NCI-H82 treated with DMSO at 0.1 percent for 48 hours (cell line): ENCODE measurements at regions not wholly inside any gene's neighbourhood (a gene's known extent, or its start where the extent isn't known, plus 50 kb on each side); places are given as distances from the start of the nearest gene placed in this dataset.

Experiments used
- DNase-seq: peaks from one replicate; lab custom pipeline; 2025; ENCODE audit not compliant: unreplicated experiment; lab: John Stamatoyannopoulos, UW

- DNase-seq, result no peak
These were observed 304.9 kb upstream of the DUSP10 start for GRCh38 chr1:222046684-222047263.

GRCh38 chr1:222045786-222046185, 303.9 kb upstream of the DUSP10 start:
- no peak for DNase-seq

- no peak for DNase-seq
These were observed 303.3 kb upstream of the DUSP10 start for GRCh38 chr1:222045236-222045635.

GRCh38 chr1:222043444-222044292, 301.8 kb upstream of the DUSP10 start:
- no peak for DNase-seq

- DNase-seq, result no peak
These were observed 300.2 kb upstream of the DUSP10 start for GRCh38 chr1:222042120-222042519.

GRCh38 chr1:222040955-222041354, 299.1 kb upstream of the DUSP10 start:
- no peak for DNase-seq

- no peak for DNase-seq
These were observed 298.4 kb upstream of the DUSP10 start for GRCh38 chr1:222040121-222040805.

- no peak for DNase-seq
These were observed 297.1 kb upstream of the DUSP10 start for GRCh38 chr1:222038971-222039370.

GRCh38 chr1:222037720-222038119, 295.8 kb upstream of the DUSP10 start:
- DNase-seq, result no peak

- DNase-seq, result no peak
These were observed 292.9 kb upstream of the DUSP10 start for GRCh38 chr1:222034790-222035189.

- DNase-seq, result no peak
These were observed 291.6 kb upstream of the DUSP10 start for GRCh38 chr1:222033450-222033849.

- no peak for DNase-seq
These were observed 289.4 kb upstream of the DUSP10 start for GRCh38 chr1:222031318-222031717.

GRCh38 chr1:222028676-222029075, 286.8 kb upstream of the DUSP10 start:
- DNase-seq, result no peak

GRCh38 chr1:222028116-222028515, 286.2 kb upstream of the DUSP10 start:
- no peak for DNase-seq

GRCh38 chr1:222026280-222026679, 284.4 kb upstream of the DUSP10 start:
- DNase-seq, result no peak

- DNase-seq, result no peak
These were observed 281.1 kb upstream of the DUSP10 start for GRCh38 chr1:222023025-222023424.

GRCh38 chr1:222021129-222021528, 279.2 kb upstream of the DUSP10 start:
- no peak for DNase-seq

- no peak for DNase-seq
These were observed 278.7 kb upstream of the DUSP10 start for GRCh38 chr1:222020553-222020952.

- no peak for DNase-seq
These were observed 277.1 kb upstream of the DUSP10 start for GRCh38 chr1:222019029-222019428.

- peak; percentile 43 for DNase-seq
These were observed 276.2 kb upstream of the DUSP10 start for GRCh38 chr1:222018041-222018440.

GRCh38 chr1:222015686-222016085, 273.8 kb upstream of the DUSP10 start:
- no peak for DNase-seq

- no peak for DNase-seq
These were observed 272.1 kb upstream of the DUSP10 start for GRCh38 chr1:222014001-222014400.
